Sigmoid colon (tissue), 4 donors: ENCODE measurements at regions not wholly inside any gene's neighbourhood (a gene's known extent, or its start where the extent isn't known, plus 50 kb on each side); places are given as distances from the start of the nearest gene placed in this dataset.

ENCODE experiments used
- EP300 ChIP-seq, 4 donors: sonication (generic); formaldehyde crosslinking; IDR thresholded peaks; one replicate each; pipeline ENCODE4 v1.6.1; 2017; ENCODE audit warnings: antibody characterized with exemption in 4 of 4
- TF ChIP-seq, protein P1 (sequence below), 4 experiments: fragments of 450-650 bp in 3 of 4; fragments of 200-600 bp in 1 of 4; IDR thresholded peaks; one replicate each; pipeline ENCODE4 v1.5.1; 2016 to 2019; ENCODE audit warnings: antibody characterized with exemption in 4 of 4, mild to moderate bottlenecking in 3 of 4, moderate library complexity in 2 of 4

DNA sequence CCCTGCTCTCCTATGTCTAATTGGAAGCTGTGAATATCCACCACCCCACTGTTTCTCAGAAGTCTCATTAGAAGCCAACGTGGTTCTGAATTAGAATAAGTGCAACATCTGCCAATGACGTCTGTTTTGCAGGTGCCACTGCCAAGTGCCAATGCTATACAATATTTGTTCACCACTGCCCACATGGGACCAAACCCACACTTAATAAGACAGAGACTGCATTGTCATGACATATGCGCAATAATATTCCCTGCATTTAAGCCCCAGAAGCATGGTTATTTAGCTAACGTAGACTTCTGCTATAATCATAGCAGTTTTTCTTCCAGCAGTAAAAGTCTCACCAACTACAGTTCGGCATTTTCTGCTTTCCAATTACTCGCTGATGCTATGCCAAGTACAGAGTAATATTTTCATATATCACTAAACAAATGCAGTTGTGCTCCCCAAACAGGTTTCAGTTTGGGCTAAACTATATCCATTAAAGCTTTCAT is 262.5 kb upstream of the PCDH18 start:
- TF ChIP-seq, protein P1, sequence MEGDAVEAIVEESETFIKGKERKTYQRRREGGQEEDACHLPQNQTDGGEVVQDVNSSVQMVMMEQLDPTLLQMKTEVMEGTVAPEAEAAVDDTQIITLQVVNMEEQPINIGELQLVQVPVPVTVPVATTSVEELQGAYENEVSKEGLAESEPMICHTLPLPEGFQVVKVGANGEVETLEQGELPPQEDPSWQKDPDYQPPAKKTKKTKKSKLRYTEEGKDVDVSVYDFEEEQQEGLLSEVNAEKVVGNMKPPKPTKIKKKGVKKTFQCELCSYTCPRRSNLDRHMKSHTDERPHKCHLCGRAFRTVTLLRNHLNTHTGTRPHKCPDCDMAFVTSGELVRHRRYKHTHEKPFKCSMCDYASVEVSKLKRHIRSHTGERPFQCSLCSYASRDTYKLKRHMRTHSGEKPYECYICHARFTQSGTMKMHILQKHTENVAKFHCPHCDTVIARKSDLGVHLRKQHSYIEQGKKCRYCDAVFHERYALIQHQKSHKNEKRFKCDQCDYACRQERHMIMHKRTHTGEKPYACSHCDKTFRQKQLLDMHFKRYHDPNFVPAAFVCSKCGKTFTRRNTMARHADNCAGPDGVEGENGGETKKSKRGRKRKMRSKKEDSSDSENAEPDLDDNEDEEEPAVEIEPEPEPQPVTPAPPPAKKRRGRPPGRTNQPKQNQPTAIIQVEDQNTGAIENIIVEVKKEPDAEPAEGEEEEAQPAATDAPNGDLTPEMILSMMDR (IDR thresholded peaks at IDR 0.05), result no peak
- no peak for TF ChIP-seq EP300 (IDR thresholded peaks at IDR 0.05)
